ENCODE measurements at regions not wholly inside any gene's neighbourhood (a gene's known extent, or its start where the extent isn't known, plus 50 kb on each side); places are given as distances from the start of the nearest gene placed in this dataset.

DNA sequence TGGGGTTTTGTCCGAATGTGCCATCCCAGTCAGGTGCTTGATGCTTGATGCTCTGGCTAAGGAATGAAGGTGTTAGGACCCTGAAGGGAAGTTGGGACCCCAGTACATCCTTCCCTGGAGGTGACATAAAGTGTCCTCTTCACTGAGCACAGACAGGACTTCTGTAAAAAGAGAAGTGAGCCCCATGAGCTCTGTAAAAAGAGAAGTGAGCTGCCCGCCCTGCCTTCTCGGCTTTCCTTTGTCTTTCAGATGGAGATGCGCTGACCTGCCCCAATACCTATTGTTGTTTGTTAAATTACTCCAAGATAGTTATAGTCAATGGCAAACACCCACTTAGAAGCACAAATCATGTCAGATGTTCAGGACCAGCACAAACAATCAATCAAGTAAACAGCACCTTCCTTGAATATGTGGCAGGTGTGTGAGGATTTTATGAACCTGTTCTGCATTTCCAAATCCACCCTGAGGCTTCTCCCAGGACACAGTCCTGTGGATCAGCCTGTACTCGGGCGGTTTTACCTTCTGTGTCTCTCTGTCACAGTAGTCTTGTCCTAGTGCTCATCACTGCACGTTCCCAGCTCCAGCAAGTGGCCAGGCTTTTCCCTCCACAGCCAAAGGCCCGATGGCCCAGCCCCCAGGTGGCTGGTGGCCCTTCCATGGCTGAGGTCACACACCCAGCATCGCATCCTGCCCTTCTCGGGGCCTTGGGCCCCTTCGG, 191.4 kb downstream of the MTRR start:
- no TSS peak for BruUV-seq (replicated peaks)
- H3K4me3 ChIP-seq: no peak overlapping the region
- no peaks in the 10 kb centered on the region for H3K9me3 ChIP-seq (replicated peaks; ENCODE audit: control insufficient read depth, insufficient read depth, low read length)
- ATAC-seq (no peak), FAIRE-seq (no peak), DNase-seq (ENCODE audit: low read depth, low spot score) (no peak)
- no peaks in the 10 kb centered on the region for H3K79me2 ChIP-seq (ENCODE audit: control insufficient read depth, insufficient read depth, low read length)
- ChIA-PET RAD21 (ENCODE audit: unreplicated experiment) (no interaction called here), CTCF (no interaction called here), POLR2A (no interaction called here), SMC1A (ENCODE audit: uncharacterized antibody, unreplicated experiment) (no interaction called here)
- no peaks in the 10 kb centered on the region for H3K4me1 ChIP-seq (ENCODE audit: control insufficient read depth, insufficient read depth, low read length)
- 2% methylated on average over 11 of the region's 11 CpGs for WGBS (ENCODE audit: insufficient coverage, insufficient replicate concordance, low lambda C conversion rate, missing lambda C conversion rate)
- no peaks in the 10 kb centered on the region for H3K36me3 ChIP-seq (ENCODE audit: control insufficient read depth in 2 of 2, insufficient read depth in 2 of 2, low read length in 1 of 2)
- intact Hi-C loops (cut with micrococcal nuclease; ENCODE audit: unreplicated experiment): no loop called here
- no peak overlapping the region for H3K27ac ChIP-seq (ENCODE audit: control insufficient read depth, insufficient read depth)
- H3K4me2 ChIP-seq (ENCODE audit: control insufficient read depth, insufficient read depth): no peak overlapping the region
- H3K9ac ChIP-seq (ENCODE audit: control insufficient read depth, insufficient read depth, low read length): no peak overlapping the region
- in situ Hi-C loops (cut with MboI): no loop called here
- H4K20me1 ChIP-seq (ENCODE audit: control insufficient read depth, insufficient read depth): no peaks in the 10 kb centered on the region
- no peak overlapping the region for H2AFZ ChIP-seq (ENCODE audit: control insufficient read depth, low read depth, low read length)
- peak; percentile 78; the same call in 1 of the 2 replicates for TF ChIP-seq SPI1 (IDR thresholded peaks at IDR 0.05; ENCODE audit: borderline replicate concordance, insufficient read depth, low read depth, low read length)
- no peak for TF ChIP-seq HCFC1 (IDR thresholded peaks at IDR 0.05; ENCODE audit: low read length)
- TF ChIP-seq JUNB (IDR thresholded peaks at IDR 0.05): no peak
- no peak for TF ChIP-seq IKZF1 (conservative IDR thresholded peaks at IDR 0.05)
- H3K27me3 ChIP-seq (replicated peaks in 1 of 2; ENCODE audit: control insufficient read depth in 2 of 2, insufficient read depth in 2 of 2, low read length in 1 of 2): no peaks in the 10 kb centered on the region

DNA sequence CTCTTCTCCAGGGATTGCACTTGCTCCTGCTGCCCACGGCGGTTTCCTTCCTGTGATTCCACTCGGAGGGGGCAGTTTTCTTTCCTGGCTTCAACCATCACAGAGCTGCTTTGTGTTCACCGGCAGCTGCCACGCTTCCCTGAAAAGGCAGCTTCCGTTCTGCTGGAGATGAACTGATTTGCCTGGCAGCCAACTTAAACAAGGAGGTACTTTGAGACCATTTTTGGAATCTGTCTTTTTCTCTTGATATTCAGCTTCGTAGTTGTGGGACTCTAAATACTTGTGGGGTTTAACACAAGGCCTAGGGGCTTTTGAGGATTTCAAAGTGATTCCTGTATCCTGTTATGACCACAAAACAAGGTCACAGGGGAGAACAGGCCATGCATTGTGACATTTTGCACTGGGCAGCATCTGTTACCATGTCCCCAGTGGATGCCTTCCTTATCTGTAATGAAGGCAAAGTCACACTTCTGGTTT, 192.0 kb downstream of the MTRR start:
- no peak overlapping the region for H3K27ac ChIP-seq (ENCODE audit: control insufficient read depth, insufficient read depth)

More for the DNA sequence above, 192.0 kb downstream of the MTRR start:
- RAD21 ChIA-PET (ENCODE audit: unreplicated experiment): no interaction called here
- in situ Hi-C loops (cut with MboI): no loop called here
- no peak for DNase-seq (ENCODE audit: low read depth, low spot score)
- Histone ChIP-seq H3K27me3 (replicated peaks in 1 of 2; ENCODE audit: control insufficient read depth in 2 of 2, insufficient read depth in 2 of 2, low read length in 1 of 2) (no peaks in the 10 kb centered on the region), H3K9me3 (replicated peaks; ENCODE audit: control insufficient read depth, insufficient read depth, low read length) (no peaks in the 10 kb centered on the region), H4K20me1 (ENCODE audit: control insufficient read depth, insufficient read depth) (no peaks in the 10 kb centered on the region), H2AFZ (ENCODE audit: control insufficient read depth, low read depth, low read length) (no peak overlapping the region), H3K9ac (ENCODE audit: control insufficient read depth, insufficient read depth, low read length) (no peak overlapping the region), H3K79me2 (ENCODE audit: control insufficient read depth, insufficient read depth, low read length) (no peaks in the 10 kb centered on the region), H3K4me1 (ENCODE audit: control insufficient read depth, insufficient read depth, low read length) (no peaks in the 10 kb centered on the region), H3K4me2 (ENCODE audit: control insufficient read depth, insufficient read depth) (no peak overlapping the region), H3K4me3 (no peak overlapping the region), H3K36me3 (ENCODE audit: control insufficient read depth in 2 of 2, insufficient read depth in 2 of 2, low read length in 1 of 2) (no peaks in the 10 kb centered on the region)
- FAIRE-seq: no peak
- SMC1A ChIA-PET (ENCODE audit: uncharacterized antibody, unreplicated experiment): no interaction called here
- intact Hi-C loops (cut with micrococcal nuclease; ENCODE audit: unreplicated experiment): no loop called here
- TF ChIP-seq SMARCA5 (IDR thresholded peaks at IDR 0.05): no peak
- TF ChIP-seq FOS (IDR thresholded peaks at IDR 0.05; ENCODE audit: borderline replicate concordance, extremely low read depth, insufficient read length): no peak
- no peak for TF ChIP-seq HCFC1 (IDR thresholded peaks at IDR 0.05; ENCODE audit: low read length)
- no peak for TF ChIP-seq ZNF207 (IDR thresholded peaks at IDR 0.05; ENCODE audit: borderline replicate concordance)
- no peak for TF ChIP-seq PML (IDR thresholded peaks at IDR 0.05; ENCODE audit: low read length)
- no peak for TF ChIP-seq ASH2L (IDR thresholded peaks at IDR 0.05; ENCODE audit: borderline replicate concordance, low read depth)
- TF ChIP-seq MTA2 (IDR thresholded peaks at IDR 0.05; ENCODE audit: low read depth): no peak
- no peak for TF ChIP-seq NRF1 (conservative IDR thresholded peaks at IDR 0.05; ENCODE audit: low read depth, low read length)
- TF ChIP-seq FOXM1 (IDR thresholded peaks at IDR 0.05; ENCODE audit: low read depth, low read length): no peak
- TF ChIP-seq ZNF274 (IDR thresholded peaks at IDR 0.05; ENCODE audit: insufficient read depth, insufficient read length): no peak
- no TSS peak for BruUV-seq (replicated peaks)
- 30% methylated on average over 6 of the region's 7 CpGs for WGBS (ENCODE audit: insufficient coverage, insufficient replicate concordance, low lambda C conversion rate, missing lambda C conversion rate)
- POLR2A ChIA-PET: no interaction called here
- ATAC-seq: no peak
- CTCF ChIA-PET: no interaction called here

Measured in GM12878 (cell line).